Activated CD8-positive, alpha-beta memory T cell treated with anti-CD3 and anti-CD28 coated beads for 1 hour (primary cell): ENCODE measurements at regions not wholly inside any gene's neighbourhood (a gene's known extent, or its start where the extent isn't known, plus 50 kb on each side); places are given as distances from the start of the nearest gene placed in this dataset.

ENCODE experiments used
- DNase-seq, 2 donors: peaks; one replicate each; pipeline ENCODE4 v3.0.0-alpha.2; 2020; ENCODE audit warnings: low read depth in 1 of 2; ENCODE audit errors: extremely low read depth in 1 of 2

GRCh38 chr18:2258954-2259353 is 312.4 kb downstream of the METTL4 start:
- DNase-seq, result no peak

GRCh38 chr18:2263303-2263890 is 307.9 kb downstream of the METTL4 start:
- no peak for DNase-seq

GRCh38 chr18:2274613-2275012 is 296.7 kb downstream of the METTL4 start:
- no peak for DNase-seq

- DNase-seq, result no peak
Measured at GRCh38 chr18:2281086-2281485, 290.2 kb downstream of the METTL4 start.

- DNase-seq, result no peak
Measured at GRCh38 chr18:2281523-2282199, 289.6 kb downstream of the METTL4 start.

- no peak for DNase-seq
Measured at GRCh38 chr18:2293109-2293839, 278.0 kb downstream of the METTL4 start.

- no peak for DNase-seq
Measured at GRCh38 chr18:2301316-2301715, 270.0 kb downstream of the METTL4 start.

GRCh38 chr18:2302012-2302411 is 269.3 kb downstream of the METTL4 start:
- DNase-seq, result no peak

- no peak for DNase-seq
Measured at GRCh38 chr18:2302628-2303516, 268.4 kb downstream of the METTL4 start.

GRCh38 chr18:2303517-2304238 is 267.6 kb downstream of the METTL4 start:
- DNase-seq, result no peak

- no peak for DNase-seq
Measured at GRCh38 chr18:2304378-2305175, 266.7 kb downstream of the METTL4 start.

GRCh38 chr18:2306606-2307005 is 264.7 kb downstream of the METTL4 start:
- DNase-seq, result no peak

GRCh38 chr18:2310886-2311285 is 260.4 kb downstream of the METTL4 start:
- no peak for DNase-seq

- DNase-seq, result no peak
Measured at GRCh38 chr18:2312440-2312839, 258.9 kb downstream of the METTL4 start.

- DNase-seq, result no peak
Measured at GRCh38 chr18:2313332-2313731, 258.0 kb downstream of the METTL4 start.

- no peak for DNase-seq
Measured at GRCh38 chr18:2316082-2316750, 255.1 kb downstream of the METTL4 start.

- no peak for DNase-seq
Measured at GRCh38 chr18:2316751-2317696, 254.3 kb downstream of the METTL4 start.

- DNase-seq, result no peak
Measured at GRCh38 chr18:2324459-2324858, 246.8 kb downstream of the METTL4 start.
